OCI-LY7 (cell line): ENCODE measurements at regions not wholly inside any gene's neighbourhood (a gene's known extent, or its start where the extent isn't known, plus 50 kb on each side); places are given as distances from the start of the nearest gene placed in this dataset.
A peak's percentile ranks its signal among the peaks of the same experiment; 100 is the strongest.

Source experiments
- BruUV-seq: library from RNA; stranded (reverse); fragments of 400-500 nt; replicated peaks from 2 replicates; lab custom pipeline; 2021; lab: Mats Ljungman, UMichigan
- CTCF ChIA-PET: fragments of 300-600 bp; sonication (Branson Sonifier 250); formaldehyde crosslinking; loops from one replicate; lab custom pipeline; 2022; ENCODE audit warnings: antibody characterized with exemption; ENCODE audit not compliant: unreplicated experiment; lab: Charles Lee
- POLR2A ChIA-PET: fragments of 300-600 bp; sonication (Branson Sonifier 250); formaldehyde crosslinking; loops from one replicate; lab custom pipeline; 2022; ENCODE audit warnings: antibody characterized with exemption; lab: Charles Lee
- DNase-seq: peaks from one replicate; pipeline ENCODE4 v3.0.0-alpha.2; 2015; ENCODE audit warnings: low spot score
- H2AFZ ChIP-seq: fragments of 200-600 bp; sonication (generic), shearing (Covaris generic); 2 replicates; pipeline ENCODE4 v1.6.1; 2014; ENCODE audit warnings: mild to moderate bottlenecking, antibody characterized with exemption, low read length, moderate library complexity
- H3K27ac ChIP-seq: fragments of 200-600 bp; sonication (generic); 2 replicates; pipeline ENCODE4 v1.5.1; 2014; ENCODE audit warnings: mixed run types, low read depth, mild to moderate bottlenecking, moderate library complexity, low read length, inconsistent platforms; ENCODE audit not compliant: poor library complexity, severe bottlenecking
- H3K36me3 ChIP-seq: fragments of 200-600 bp; sonication (generic); 2 replicates; pipeline ENCODE4 v1.6.1; 2014; ENCODE audit warnings: mild to moderate bottlenecking, antibody characterized with exemption, low read length, moderate library complexity, mixed read lengths; ENCODE audit not compliant: insufficient read depth
- H3K4me1 ChIP-seq: fragments of 200-600 bp; sonication (generic); 2 replicates; pipeline ENCODE4 v1.5.1; 2014; ENCODE audit warnings: mild to moderate bottlenecking, low read length; ENCODE audit not compliant: insufficient read depth, poor library complexity, severe bottlenecking
- H3K4me2 ChIP-seq: fragments of 200-600 bp; sonication (generic); 2 replicates; pipeline ENCODE4 v1.6.1; 2014; ENCODE audit warnings: mild to moderate bottlenecking, low read length
- H3K4me3 ChIP-seq: fragments of 200-600 bp; sonication (generic); 2 replicates; pipeline ENCODE4 v1.5.1; 2014; ENCODE audit warnings: mild to moderate bottlenecking, low read depth, low read length; ENCODE audit not compliant: poor library complexity, severe bottlenecking
- H3K79me2 ChIP-seq: fragments of 200-600 bp; sonication (generic); 2 replicates; pipeline ENCODE4 v1.6.1; 2016; ENCODE audit warnings: low read depth, mild to moderate bottlenecking, low read length, moderate library complexity, mixed read lengths; ENCODE audit not compliant: insufficient read depth
- H3K9me2 ChIP-seq: fragments of 200-600 bp; sonication (generic); 2 replicates; pipeline ENCODE4 v1.6.1; 2016; ENCODE audit warnings: mild to moderate bottlenecking, low read length, mixed read lengths; ENCODE audit not compliant: insufficient read depth
- H3K9me3 ChIP-seq: fragments of 200-600 bp; sonication (generic); 2 replicates; pipeline ENCODE4 v1.6.1; 2014; ENCODE audit warnings: mild to moderate bottlenecking, mixed run types, low read length, mixed read lengths
- H4K20me1 ChIP-seq: fragments of 200-600 bp; sonication (generic); 2 replicates; pipeline ENCODE4 v1.6.1; 2014; ENCODE audit warnings: mild to moderate bottlenecking, antibody characterized with exemption, low read length, moderate library complexity, mixed read lengths; ENCODE audit not compliant: insufficient read depth
- CTCF ChIP-seq: fragments of 200-600 bp; sonication (generic); conservative IDR thresholded peaks from 2 replicates; pipeline ENCODE4 v1.5.1; 2014; ENCODE audit warnings: mild to moderate bottlenecking, antibody characterized with exemption, low read length, moderate library complexity, mixed read lengths
- EZH2phosphoT487 ChIP-seq: fragments of 200-600 bp; sonication (generic); IDR thresholded peaks from 2 replicates; pipeline ENCODE4 v1.6.1; 2018; ENCODE audit warnings: low read depth, borderline replicate concordance, mild to moderate bottlenecking, mixed run types, antibody characterized with exemption, low read length, moderate library complexity, mixed read lengths
- intact Hi-C: fragments of 100-400 bp; cut with micrococcal nuclease; formaldehyde crosslinking; loops from one replicate; pipeline ENCODE4 v1.10.0; 2022; ENCODE audit not compliant: unreplicated experiment

DNA sequence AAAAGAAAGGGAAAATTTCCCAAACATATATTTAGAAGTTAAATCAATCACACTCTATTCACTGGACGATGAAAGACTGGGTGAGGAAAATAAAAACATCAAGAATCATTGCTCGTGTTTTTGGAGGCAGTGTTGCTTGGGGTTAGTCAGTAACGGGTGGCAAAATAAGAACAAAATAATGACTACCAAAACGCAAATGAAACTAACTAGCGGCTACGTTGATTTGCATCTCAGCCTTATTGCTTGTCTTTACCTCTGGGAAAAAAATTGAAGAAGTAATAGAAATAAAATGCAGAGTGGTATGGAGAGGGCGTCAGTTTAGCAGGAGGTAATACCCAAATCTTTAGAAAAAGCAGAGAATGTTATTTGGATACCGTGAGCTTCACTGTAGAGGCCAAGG, 86.4 kb upstream of the SORBS2 start:
- Histone ChIP-seq H3K79me2 (no peaks in the 10 kb centered on the region), H2AFZ (peak overlapping the region; percentile 44; the same call in 1 of the 2 replicates), H4K20me1 (no peaks in the 10 kb centered on the region), H3K4me1 (no peaks in the 10 kb centered on the region), H3K36me3 (no peaks in the 10 kb centered on the region), H3K27ac (no peak overlapping the region), H3K9me3 (no peaks in the 10 kb centered on the region), H3K9me2 (no peaks in the 10 kb centered on the region), H3K4me2 (0 out of 2 replicates have a peak overlapping the region, but pooled peaks have one; percentile 7), H3K4me3 (no peak overlapping the region)
- CTCF ChIA-PET = no interaction called here
- BruUV-seq = no TSS peak
- POLR2A ChIA-PET = interaction anchor here (1.1 kb wide), 1 partner anchor 12 kb away, joined by 3 read pairs; no protein-coding TSS in a partner anchor
- no peak for DNase-seq
- TF ChIP-seq EZH2phosphoT487 = no peak
- TF ChIP-seq CTCF = no peak
- intact Hi-C loops = no loop called here

DNA sequence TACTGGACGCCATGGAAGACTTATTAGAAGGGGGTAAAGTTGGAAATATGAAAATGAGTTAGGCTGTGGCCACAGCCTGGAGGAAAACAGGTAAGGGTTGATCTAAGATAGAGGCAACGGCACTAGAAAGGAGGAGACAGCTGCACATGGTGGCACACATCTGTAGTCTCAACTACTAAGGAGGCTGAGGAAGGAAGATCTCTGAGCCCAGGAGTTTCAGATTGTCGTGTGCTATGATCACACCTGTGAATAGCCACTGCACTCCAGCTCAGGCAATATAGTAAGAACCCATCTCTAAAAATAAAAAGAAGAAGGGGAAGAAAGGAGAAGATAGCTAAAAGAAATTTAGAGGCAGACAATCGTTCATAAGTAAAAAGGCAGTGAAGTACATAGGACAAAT, 87.8 kb upstream of the SORBS2 start:
- ChIA-PET CTCF (no interaction called here), POLR2A (interaction anchor here (0.7 to 1.3 kb wide), 4 partner anchors 17 to 1394 kb away, joined by 3 to 6 read pairs (median 3); no protein-coding TSS in a partner anchor)
- DNase-seq = peak; percentile 20
- Histone ChIP-seq H3K9me2 (no peaks in the 10 kb centered on the region), H2AFZ (no peak overlapping the region), H3K36me3 (no peaks in the 10 kb centered on the region), H3K4me3 (no peak overlapping the region), H3K4me2 (no peak overlapping the region), H3K4me1 (no peaks in the 10 kb centered on the region), H4K20me1 (no peaks in the 10 kb centered on the region), H3K79me2 (no peaks in the 10 kb centered on the region), H3K27ac (no peak overlapping the region), H3K9me3 (no peaks in the 10 kb centered on the region)
- BruUV-seq = no TSS peak
- TF ChIP-seq CTCF = no peak
- TF ChIP-seq EZH2phosphoT487 = no peak
- intact Hi-C loops = no loop called here

GRCh38 chr4:185902654-185903053, 90.7 kb upstream of the SORBS2 start:
- no peak for TF ChIP-seq CTCF
- CTCF ChIA-PET = no interaction called here

More at GRCh38 chr4:185902654-185903053, 90.7 kb upstream of the SORBS2 start:
- no peaks in the 10 kb centered on the region for H3K36me3 ChIP-seq
- H3K9me2 ChIP-seq = no peaks in the 10 kb centered on the region
- no peak overlapping the region for H3K4me2 ChIP-seq
- intact Hi-C loops = no loop called here
- no peak for DNase-seq
- no peaks in the 10 kb centered on the region for H3K4me1 ChIP-seq
- POLR2A ChIA-PET = interaction anchor here (0.6 kb wide), 1 partner anchor 57 kb away, joined by 3 read pairs; no protein-coding TSS in a partner anchor
- no peak overlapping the region for H2AFZ ChIP-seq
- H3K9me3 ChIP-seq = no peaks in the 10 kb centered on the region
- H3K27ac ChIP-seq = no peak overlapping the region
- H4K20me1 ChIP-seq = no peaks in the 10 kb centered on the region
- H3K4me3 ChIP-seq = no peak overlapping the region
- BruUV-seq = no TSS peak
- H3K79me2 ChIP-seq = no peaks in the 10 kb centered on the region
